ENCODE measurements at regions not wholly inside any gene's neighbourhood (a gene's known extent, or its start where the extent isn't known, plus 50 kb on each side); places are given as distances from the start of the nearest gene placed in this dataset.

DNA sequence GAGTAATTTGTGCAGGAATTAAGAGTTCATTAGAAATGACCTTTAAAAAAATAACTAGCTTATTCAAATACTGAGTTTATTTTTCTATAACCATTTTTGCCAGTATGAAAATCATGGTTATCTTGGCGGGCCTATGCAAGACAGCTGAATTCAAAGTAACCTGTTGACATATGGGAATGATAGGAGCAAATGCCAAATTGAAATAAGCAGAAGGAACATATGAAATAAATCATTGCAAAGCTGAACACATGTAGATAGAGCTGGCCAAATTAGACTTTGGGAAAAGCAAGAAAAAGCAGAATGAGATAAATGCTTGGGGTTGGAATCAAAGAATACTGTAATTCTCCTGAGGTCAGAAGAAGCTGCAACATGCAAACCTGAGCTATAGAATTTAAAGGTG is 372.5 kb downstream of the ADAMTS20 start:
- TF ChIP-seq, protein P1, sequence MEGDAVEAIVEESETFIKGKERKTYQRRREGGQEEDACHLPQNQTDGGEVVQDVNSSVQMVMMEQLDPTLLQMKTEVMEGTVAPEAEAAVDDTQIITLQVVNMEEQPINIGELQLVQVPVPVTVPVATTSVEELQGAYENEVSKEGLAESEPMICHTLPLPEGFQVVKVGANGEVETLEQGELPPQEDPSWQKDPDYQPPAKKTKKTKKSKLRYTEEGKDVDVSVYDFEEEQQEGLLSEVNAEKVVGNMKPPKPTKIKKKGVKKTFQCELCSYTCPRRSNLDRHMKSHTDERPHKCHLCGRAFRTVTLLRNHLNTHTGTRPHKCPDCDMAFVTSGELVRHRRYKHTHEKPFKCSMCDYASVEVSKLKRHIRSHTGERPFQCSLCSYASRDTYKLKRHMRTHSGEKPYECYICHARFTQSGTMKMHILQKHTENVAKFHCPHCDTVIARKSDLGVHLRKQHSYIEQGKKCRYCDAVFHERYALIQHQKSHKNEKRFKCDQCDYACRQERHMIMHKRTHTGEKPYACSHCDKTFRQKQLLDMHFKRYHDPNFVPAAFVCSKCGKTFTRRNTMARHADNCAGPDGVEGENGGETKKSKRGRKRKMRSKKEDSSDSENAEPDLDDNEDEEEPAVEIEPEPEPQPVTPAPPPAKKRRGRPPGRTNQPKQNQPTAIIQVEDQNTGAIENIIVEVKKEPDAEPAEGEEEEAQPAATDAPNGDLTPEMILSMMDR (IDR thresholded peaks at IDR 0.05): no peak
- no peak for TF ChIP-seq POLR2A (IDR thresholded peaks at IDR 0.05)
- no peak overlapping the region for H3K4me3 ChIP-seq
- H3K27me3 ChIP-seq: no peaks in the 10 kb centered on the region
- no peaks in the 10 kb centered on the region for H3K9me3 ChIP-seq
- no peaks in the 10 kb centered on the region for H3K36me3 ChIP-seq
- H3K4me1 ChIP-seq: no peaks in the 10 kb centered on the region
- no peak for DNase-seq
- no peak overlapping the region for H3K27ac ChIP-seq

DNA sequence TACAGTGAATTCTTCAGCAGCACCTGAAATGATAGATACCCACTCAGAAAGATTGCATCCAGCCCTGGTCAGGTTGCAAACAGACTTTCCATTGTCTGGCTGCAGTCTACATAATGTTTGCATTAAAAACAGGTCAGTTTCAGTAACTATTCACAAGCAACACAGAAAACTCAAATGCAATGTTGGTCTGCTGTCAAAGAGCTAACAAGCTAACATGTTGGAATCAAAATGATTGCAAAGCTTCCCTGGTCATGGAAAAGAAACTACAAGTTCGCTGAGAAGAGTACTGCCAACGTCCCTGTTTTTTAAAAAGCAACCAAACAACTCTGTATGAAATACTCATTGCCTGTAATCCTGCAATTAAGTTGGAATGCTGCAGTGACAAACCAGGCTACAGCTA is 374.7 kb downstream of the ADAMTS20 start:
- no peak for DNase-seq
- TF ChIP-seq, protein P1 (IDR thresholded peaks at IDR 0.05): no peak
- no peak for TF ChIP-seq POLR2A (IDR thresholded peaks at IDR 0.05)
- no peak overlapping the region for H3K27ac ChIP-seq
- H3K4me1 ChIP-seq: no peaks in the 10 kb centered on the region
- H3K27me3 ChIP-seq: no peaks in the 10 kb centered on the region
- no peaks in the 10 kb centered on the region for H3K36me3 ChIP-seq
- H3K4me3 ChIP-seq: no peak overlapping the region
- no peaks in the 10 kb centered on the region for H3K9me3 ChIP-seq

DNA sequence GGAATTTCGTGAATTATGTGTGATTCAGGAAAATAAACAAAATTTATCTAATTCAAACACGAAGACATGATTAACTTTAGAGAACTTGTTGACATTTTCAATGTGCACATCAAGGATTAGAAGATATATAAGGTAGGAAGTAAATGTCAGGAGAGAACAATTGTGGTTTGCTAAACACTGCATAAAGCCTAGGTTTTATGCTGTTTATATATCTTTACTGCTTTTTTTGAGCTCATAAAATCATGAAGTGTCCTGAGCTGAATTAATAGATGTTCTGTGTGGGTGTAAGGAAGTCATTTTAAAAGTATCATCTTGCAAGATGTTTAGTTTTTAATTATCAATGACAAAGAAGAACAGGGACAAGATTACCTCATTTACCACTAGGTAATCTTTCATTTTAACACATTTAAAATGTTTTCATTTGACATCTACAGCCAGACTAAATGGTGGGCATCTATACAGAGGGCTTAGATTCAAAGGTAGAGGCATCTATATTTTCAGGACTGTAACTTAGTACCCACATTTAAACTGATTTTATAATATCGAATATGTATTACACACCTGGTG is 382.8 kb downstream of the ADAMTS20 start:
- Histone ChIP-seq H3K4me3 (no peak overlapping the region), H3K27ac (no peak overlapping the region), H3K4me1 (no peaks in the 10 kb centered on the region), H3K36me3 (no peaks in the 10 kb centered on the region), H3K9me3 (no peaks in the 10 kb centered on the region), H3K27me3 (no peaks in the 10 kb centered on the region)
- DNase-seq: no peak
- no peak for TF ChIP-seq POLR2A (IDR thresholded peaks at IDR 0.05)
- TF ChIP-seq, protein P1 (IDR thresholded peaks at IDR 0.05): no peak

GRCh38 chr12:43167691-43168090 is 384.3 kb downstream of the ADAMTS20 start:
- DNase-seq: no peak
- Histone ChIP-seq H3K27ac (no peak overlapping the region), H3K27me3 (no peaks in the 10 kb centered on the region), H3K4me3 (no peak overlapping the region), H3K9me3 (no peaks in the 10 kb centered on the region), H3K4me1 (no peaks in the 10 kb centered on the region), H3K36me3 (no peaks in the 10 kb centered on the region)
- no peak for TF ChIP-seq POLR2A (IDR thresholded peaks at IDR 0.05)
- TF ChIP-seq, protein P1 (IDR thresholded peaks at IDR 0.05): no peak

- no peaks in the 10 kb centered on the region for H3K4me1 ChIP-seq
- no peak overlapping the region for H3K4me3 ChIP-seq
- H3K27me3 ChIP-seq: no peaks in the 10 kb centered on the region
- no peak overlapping the region for H3K27ac ChIP-seq
- H3K36me3 ChIP-seq: no peaks in the 10 kb centered on the region
- H3K9me3 ChIP-seq: no peaks in the 10 kb centered on the region
- no peak for DNase-seq
- TF ChIP-seq, protein P1 (IDR thresholded peaks at IDR 0.05): no peak
- TF ChIP-seq POLR2A (IDR thresholded peaks at IDR 0.05): no peak
Observed at GRCh38 chr12:43165351-43165750, 386.7 kb downstream of the ADAMTS20 start.

GRCh38 chr12:43162138-43162537 is 389.9 kb downstream of the ADAMTS20 start:
- Histone ChIP-seq H3K4me1 (no peaks in the 10 kb centered on the region), H3K4me3 (no peak overlapping the region), H3K27me3 (no peaks in the 10 kb centered on the region), H3K27ac (no peak overlapping the region), H3K36me3 (no peaks in the 10 kb centered on the region), H3K9me3 (no peaks in the 10 kb centered on the region)
- DNase-seq: no peak
- TF ChIP-seq POLR2A (IDR thresholded peaks at IDR 0.05): no peak

Measured in Peyer's patch (tissue), 4 donors.